ENCODE measurements at regions not wholly inside any gene's neighbourhood (a gene's known extent, or its start where the extent isn't known, plus 50 kb on each side); places are given as distances from the start of the nearest gene placed in this dataset.
"Not testable (repeated sequence)": the region's sequence is repeated elsewhere in the genome, so short reads cannot be mapped to it uniquely, and the experiment has no call there.

- DNase-seq (ENCODE audit: low read depth in 2 of 2) = no peak
These were observed 153.7 kb downstream of the RTL9 start for GRCh38 chrX:110512341-110512740.

- DNase-seq (ENCODE audit: low read depth in 2 of 2) = no peak
These were observed 155.9 kb downstream of the RTL9 start for GRCh38 chrX:110514509-110514908.

GRCh38 chrX:110519501-110519900 is 160.9 kb downstream of the RTL9 start:
- DNase-seq (ENCODE audit: low read depth in 2 of 2) = no peak

GRCh38 chrX:110519906-110520452 is 161.3 kb downstream of the RTL9 start:
- no peak for DNase-seq (ENCODE audit: low read depth in 2 of 2)

GRCh38 chrX:110520652-110521051 is 162.0 kb downstream of the RTL9 start:
- not testable (repeated sequence) for DNase-seq (ENCODE audit: low read depth in 2 of 2)

- no peak for DNase-seq (ENCODE audit: low read depth in 2 of 2)
These were observed 173.4 kb downstream of the RTL9 start for GRCh38 chrX:110531873-110532580.

GRCh38 chrX:110532581-110532931 is 173.9 kb downstream of the RTL9 start:
- DNase-seq (ENCODE audit: low read depth in 2 of 2) = no peak

- no peak for DNase-seq (ENCODE audit: low read depth in 2 of 2)
These were observed 178.2 kb downstream of the RTL9 start for GRCh38 chrX:110536816-110537215.

- no peak for DNase-seq (ENCODE audit: low read depth in 2 of 2)
These were observed 182.6 kb downstream of the RTL9 start for GRCh38 chrX:110541266-110541665.

- DNase-seq (ENCODE audit: low read depth in 2 of 2) = not testable (repeated sequence)
These were observed 192.2 kb downstream of the RTL9 start for GRCh38 chrX:110550854-110551253.

- DNase-seq (ENCODE audit: low read depth in 2 of 2) = no peak
These were observed 199.2 kb downstream of the RTL9 start for GRCh38 chrX:110557864-110558263.

- DNase-seq (ENCODE audit: low read depth in 2 of 2) = no peak
These were observed 199.8 kb downstream of the RTL9 start for GRCh38 chrX:110558406-110558805.

- DNase-seq (ENCODE audit: low read depth in 2 of 2) = no peak
These were observed 202.4 kb downstream of the RTL9 start for GRCh38 chrX:110561034-110561433.

GRCh38 chrX:110563282-110563681 is 204.6 kb downstream of the RTL9 start:
- no peak for DNase-seq (ENCODE audit: low read depth in 2 of 2)

- DNase-seq (ENCODE audit: low read depth in 2 of 2) = no peak
These were observed 209.8 kb downstream of the RTL9 start for GRCh38 chrX:110568441-110568840.

GRCh38 chrX:110569506-110569905 is 210.9 kb downstream of the RTL9 start:
- DNase-seq (ENCODE audit: low read depth in 2 of 2) = no peak

- no peak for DNase-seq (ENCODE audit: low read depth in 2 of 2)
These were observed 217.3 kb downstream of the CHRDL1 start for GRCh38 chrX:110578270-110578669.

- no peak for DNase-seq (ENCODE audit: low read depth in 2 of 2)
These were observed 211.5 kb downstream of the CHRDL1 start for GRCh38 chrX:110584083-110584482.

- no peak for DNase-seq (ENCODE audit: low read depth in 2 of 2)
These were observed 207.5 kb downstream of the CHRDL1 start for GRCh38 chrX:110588164-110588563.

GRCh38 chrX:110588853-110589252 is 206.8 kb downstream of the CHRDL1 start:
- no peak for DNase-seq (ENCODE audit: low read depth in 2 of 2)

GRCh38 chrX:110600745-110601310 is 194.8 kb downstream of the CHRDL1 start:
- no peak for DNase-seq (ENCODE audit: low read depth in 2 of 2)

- DNase-seq (ENCODE audit: low read depth in 2 of 2) = no peak
These were observed 181.0 kb downstream of the CHRDL1 start for GRCh38 chrX:110614596-110614995.

Data from lung microvascular endothelial cell (primary cell).